ENCODE measurements at regions not wholly inside any gene's neighbourhood (a gene's known extent, or its start where the extent isn't known, plus 50 kb on each side); places are given as distances from the start of the nearest gene placed in this dataset.

- TF ChIP-seq EZH2 (IDR thresholded peaks at IDR 0.05; ENCODE audit: low read depth, low read length, severe bottlenecking) (no peak), CTBP2 (IDR thresholded peaks at IDR 0.05; ENCODE audit: borderline replicate concordance, insufficient read depth, insufficient read length, low read length) (no peak), EP300 (IDR thresholded peaks at IDR 0.05; ENCODE audit: borderline replicate concordance in 1 of 2, low read depth in 2 of 2, low read length in 2 of 2) (no peak), SP4 (IDR thresholded peaks at IDR 0.05; ENCODE audit: low read length) (no peak), YY1 (IDR thresholded peaks at IDR 0.05; ENCODE audit: low read depth, low read length) (no peak), NRF1 (IDR thresholded peaks at IDR 0.05; ENCODE audit: low read depth, low read length) (no peak), ZNF274 (IDR thresholded peaks at IDR 0.05; ENCODE audit: borderline replicate concordance, extremely low read depth, low read length) (no peak), SIRT6 (IDR thresholded peaks at IDR 0.05; ENCODE audit: low read length) (no peak)
These were observed 242.5 kb upstream of the PCDH15 start (continued) for GRCh38 chr10:55043540-55043939.

Measured in H1 (cell line).